Upper lobe of left lung (tissue), 6 donors: ENCODE measurements at regions not wholly inside any gene's neighbourhood (a gene's known extent, or its start where the extent isn't known, plus 50 kb on each side); places are given as distances from the start of the nearest gene placed in this dataset.

Experiments
- ATAC-seq, 2 donors: fragments of 200-7000 bp; cut with Tn5 transposase; one replicate each; pipeline ENCODE4 v1.9.1; 2022; ENCODE audit warnings: mild to moderate bottlenecking in 2 of 2, moderate library complexity in 2 of 2; ENCODE audit not compliant: low FRiP score in 2 of 2
- DNase-seq, 2 donors: peaks; one replicate each; pipeline ENCODE4 v3.0.0-alpha.2; 2019 to 2020
- H3K27ac ChIP-seq, 4 donors: fragments of 200-600 bp; sonication (generic); one replicate each; pipeline ENCODE4 v1.5.1; 2016 to 2019
- H3K27me3 ChIP-seq, 4 donors: fragments of 200-600 bp; sonication (generic); one replicate each; pipeline ENCODE4 v1.5.1; 2017 to 2019
- H3K36me3 ChIP-seq, 4 donors: fragments of 200-600 bp; sonication (generic); one replicate each; pipeline ENCODE4 v1.5.1; 2016 to 2019
- H3K4me1 ChIP-seq, 4 donors: fragments of 200-600 bp; sonication (generic); one replicate each; pipeline ENCODE4 v1.5.1; 2018 to 2019
- H3K4me3 ChIP-seq, 4 donors: fragments of 200-600 bp; sonication (generic); one replicate each; pipeline ENCODE4 v1.5.1; 2017 to 2019; ENCODE audit warnings: mild to moderate bottlenecking in 2 of 4, moderate library complexity in 1 of 4
- H3K9me3 ChIP-seq, 4 donors: fragments of 200-600 bp; sonication (generic); one replicate each; pipeline ENCODE4 v1.5.1; 2018 to 2019
- CTCF ChIP-seq, 6 experiments: fragments of 450-650 bp in 4 of 6; fragments of 200-600 bp in 2 of 6; sonication (generic) in 2 of 6; IDR thresholded peaks; one replicate each; pipeline ENCODE4 v1.5.1; 2016 to 2019; ENCODE audit warnings: antibody characterized with exemption in 6 of 6
- EP300 ChIP-seq, 4 donors: sonication (generic); formaldehyde crosslinking; IDR thresholded peaks; one replicate each; pipeline ENCODE4 v1.5.1; 2017; ENCODE audit warnings: antibody characterized with exemption in 4 of 4, control low read depth in 2 of 4
- POLR2A ChIP-seq, 4 donors: fragments of 450-650 bp; IDR thresholded peaks; one replicate each; pipeline ENCODE4 v1.5.1; 2016 to 2017; ENCODE audit warnings: antibody characterized with exemption in 4 of 4, mild to moderate bottlenecking in 2 of 4
- POLR2AphosphoS5 ChIP-seq, 2 donors: sonication (generic); formaldehyde crosslinking; IDR thresholded peaks; one replicate each; pipeline ENCODE4 v1.5.1; 2017; ENCODE audit warnings: antibody characterized with exemption in 2 of 2
- WGBS, 2 donors: methylation state at CpG; one replicate each; pipeline ENCODE4 v1.1.5; 2017 to 2018; 5-methylcytosine and 5-hydroxymethylcytosine counted together
- donor health status: DM: no; HTN: no; CAD: no; lungs with moderate emphysema.
- donor health status: DM: no; HTN: yes; CAD: no; lungs with severe emphysema.

GRCh38 chr15:70320482-70320881 is 222.8 kb upstream of the TLE3 start:
- no peaks in the 10 kb centered on the region for H3K36me3 ChIP-seq
- WGBS, 2 donors, result 7 to 15% methylated on average over 2 of the region's 2 CpGs
- H3K9me3 ChIP-seq, result no peaks in the 10 kb centered on the region
- H3K4me3 ChIP-seq, result no peak overlapping the region
- H3K4me1 ChIP-seq, result peaks cover 36 to 42% (median 39%) of the 10 kb centered on the region in 4 donors
- DNase-seq (no peak), ATAC-seq (no peak)
- H3K27ac ChIP-seq, result peak overlapping the region in 3 of 4 donors; percentile 3 to 61 (median 12)
- TF ChIP-seq POLR2A (IDR thresholded peaks at IDR 0.05) (no peak), POLR2AphosphoS5 (IDR thresholded peaks at IDR 0.05) (no peak), CTCF (IDR thresholded peaks at IDR 0.05) (no peak), EP300 (IDR thresholded peaks at IDR 0.05) (no peak)
- no peaks in the 10 kb centered on the region for H3K27me3 ChIP-seq

- Histone ChIP-seq H3K4me1 (peaks cover 36 to 42% (median 39%) of the 10 kb centered on the region in 4 donors), H3K27me3 (no peaks in the 10 kb centered on the region), H3K9me3 (no peaks in the 10 kb centered on the region), H3K36me3 (no peaks in the 10 kb centered on the region), H3K4me3 (no peak overlapping the region), H3K27ac (peak overlapping the region in 2 of 4 donors; percentile 12 to 61)
- no peak for DNase-seq
- 86 to 87% methylated on average over 3 of the region's 3 CpGs for WGBS, 2 donors
- no peak for TF ChIP-seq EP300 (IDR thresholded peaks at IDR 0.05)
- TF ChIP-seq CTCF (IDR thresholded peaks at IDR 0.05), result no peak
- TF ChIP-seq POLR2A (IDR thresholded peaks at IDR 0.05), result no peak
- no peak for TF ChIP-seq POLR2AphosphoS5 (IDR thresholded peaks at IDR 0.05)
- no peak for ATAC-seq
Measured at GRCh38 chr15:70320077-70320476, 222.4 kb upstream of the TLE3 start.

- H3K36me3 ChIP-seq, result no peaks in the 10 kb centered on the region
- H3K27ac ChIP-seq, result no peak overlapping the region
- H3K4me3 ChIP-seq, result no peak overlapping the region
- ATAC-seq (peak in 1 of 2 donors; percentile 3), DNase-seq (no peak)
- TF ChIP-seq POLR2AphosphoS5 (IDR thresholded peaks at IDR 0.05), result no peak
- no peak for TF ChIP-seq CTCF (IDR thresholded peaks at IDR 0.05)
- no peaks in the 10 kb centered on the region for H3K9me3 ChIP-seq
- H3K27me3 ChIP-seq, result no peaks in the 10 kb centered on the region
- WGBS, 2 donors, result 81 to 89% methylated on average over 4 of the region's 4 CpGs
- H3K4me1 ChIP-seq, result peaks cover 35 to 39% (median 36%) of the 10 kb centered on the region in 4 donors
Measured at GRCh38 chr15:70319466-70319865, 221.7 kb upstream of the TLE3 start.

- H3K4me1 ChIP-seq, result peaks cover 29 to 33% (median 32%) of the 10 kb centered on the region in 4 donors
- no peak overlapping the region for H3K4me3 ChIP-seq
- H3K9me3 ChIP-seq, result no peaks in the 10 kb centered on the region
- H3K27ac ChIP-seq, result no peak overlapping the region
- ATAC-seq (peak in 1 of 2 donors; percentile 4), DNase-seq (no peak)
- H3K27me3 ChIP-seq, result no peaks in the 10 kb centered on the region
- 69 to 76% methylated on average over 11 of the region's 11 CpGs for WGBS, 2 donors
- TF ChIP-seq CTCF (IDR thresholded peaks at IDR 0.05), result no peak
- TF ChIP-seq EP300 (IDR thresholded peaks at IDR 0.05), result no peak
- no peak for TF ChIP-seq POLR2A (IDR thresholded peaks at IDR 0.05)
- no peak for TF ChIP-seq POLR2AphosphoS5 (IDR thresholded peaks at IDR 0.05)
- no peaks in the 10 kb centered on the region for H3K36me3 ChIP-seq
Measured at GRCh38 chr15:70318594-70319465, 221.1 kb upstream of the TLE3 start.
